ENCODE measurements at regions not wholly inside any gene's neighbourhood (a gene's known extent, or its start where the extent isn't known, plus 50 kb on each side); places are given as distances from the start of the nearest gene placed in this dataset.

- H3K9ac ChIP-seq (ENCODE audit: low read length), result no peak overlapping the region
- H2BK5ac ChIP-seq (ENCODE audit: low read length), result no peak overlapping the region
- no peaks in the 10 kb centered on the region for H3K79me1 ChIP-seq (ENCODE audit: low read length)
- no peak overlapping the region for H3K4me3 ChIP-seq (ENCODE audit: low read length)
- H3K36me3 ChIP-seq (ENCODE audit: control insufficient read depth, insufficient read depth, low read length), result no peaks in the 10 kb centered on the region
- no CpG with 5 or more reads among the region's 2 CpGs for WGBS (ENCODE audit: extremely low coverage, insufficient coverage, low lambda C conversion rate)
- no peak overlapping the region for H2BK15ac ChIP-seq (replicated peaks; ENCODE audit: low read depth)
- H3K4ac ChIP-seq (ENCODE audit: low read depth, low read length), result no peak overlapping the region
- H3K79me2 ChIP-seq (ENCODE audit: control insufficient read depth, insufficient read depth, low read length), result no peaks in the 10 kb centered on the region
- H3K4me1 ChIP-seq (ENCODE audit: control insufficient read depth, low read depth, low read length), result no peaks in the 10 kb centered on the region
- no peak overlapping the region for H3K18ac ChIP-seq (ENCODE audit: low read length)
- H3K23ac ChIP-seq (ENCODE audit: low read length), result no peak overlapping the region
- H3K27me3 ChIP-seq (ENCODE audit: insufficient read depth, low read length, poor library complexity), result no peaks in the 10 kb centered on the region
- no peak overlapping the region for H3K4me2 ChIP-seq (ENCODE audit: low read length)
- no peak overlapping the region for H2AK5ac ChIP-seq (ENCODE audit: low read length)
- no peak overlapping the region for H4K8ac ChIP-seq (ENCODE audit: low read depth, low read length)
- no peak overlapping the region for H4K5ac ChIP-seq (ENCODE audit: low read length)
- no peak for DNase-seq
- H3K27ac ChIP-seq (ENCODE audit: low read depth, low read length), result no peak overlapping the region
- no peak overlapping the region for H2BK120ac ChIP-seq (ENCODE audit: low read depth, low read length)
- H3K56ac ChIP-seq (ENCODE audit: low read length), result no peak overlapping the region
Measured at GRCh38 chr2:215851082-215851481, 162.3 kb downstream of the MREG start.

- Histone ChIP-seq H2BK120ac (ENCODE audit: low read depth, low read length) (no peak overlapping the region), H2BK5ac (ENCODE audit: low read length) (no peak overlapping the region), H4K5ac (ENCODE audit: low read length) (no peak overlapping the region), H3K4me3 (ENCODE audit: low read length) (no peak overlapping the region), H3K9ac (ENCODE audit: low read length) (no peak overlapping the region), H4K8ac (ENCODE audit: low read depth, low read length) (no peak overlapping the region), H2AK5ac (ENCODE audit: low read length) (no peak overlapping the region), H3K4me2 (ENCODE audit: low read length) (no peak overlapping the region), H3K27ac (ENCODE audit: low read depth, low read length) (no peak overlapping the region), H3K4ac (ENCODE audit: low read depth, low read length) (no peak overlapping the region), H3K79me2 (ENCODE audit: control insufficient read depth, insufficient read depth, low read length) (no peaks in the 10 kb centered on the region), H3K23ac (ENCODE audit: low read length) (no peak overlapping the region), H3K4me1 (ENCODE audit: control insufficient read depth, low read depth, low read length) (no peaks in the 10 kb centered on the region), H3K36me3 (ENCODE audit: control insufficient read depth, insufficient read depth, low read length) (no peaks in the 10 kb centered on the region), H3K79me1 (ENCODE audit: low read length) (no peaks in the 10 kb centered on the region), H3K27me3 (ENCODE audit: insufficient read depth, low read length, poor library complexity) (no peaks in the 10 kb centered on the region), H3K56ac (ENCODE audit: low read length) (no peak overlapping the region), H2BK15ac (replicated peaks; ENCODE audit: low read depth) (no peak overlapping the region), H3K18ac (ENCODE audit: low read length) (no peak overlapping the region)
- WGBS (ENCODE audit: extremely low coverage, insufficient coverage, low lambda C conversion rate), result no CpG with 5 or more reads among the region's 4 CpGs
- no peak for DNase-seq
Measured at GRCh38 chr2:215850380-215850779, 163.0 kb downstream of the MREG start.

GRCh38 chr2:215849771-215850170, 163.6 kb downstream of the MREG start:
- H3K27me3 ChIP-seq (ENCODE audit: insufficient read depth, low read length, poor library complexity), result no peaks in the 10 kb centered on the region
- DNase-seq, result no peak
- no CpG with 5 or more reads among the region's 6 CpGs for WGBS (ENCODE audit: extremely low coverage, insufficient coverage, low lambda C conversion rate)
- H3K4me1 ChIP-seq (ENCODE audit: control insufficient read depth, low read depth, low read length), result no peaks in the 10 kb centered on the region
- no peaks in the 10 kb centered on the region for H3K79me1 ChIP-seq (ENCODE audit: low read length)
- H3K27ac ChIP-seq (ENCODE audit: low read depth, low read length), result no peak overlapping the region
- H3K23ac ChIP-seq (ENCODE audit: low read length), result no peak overlapping the region
- no peak overlapping the region for H4K5ac ChIP-seq (ENCODE audit: low read length)
- H3K36me3 ChIP-seq (ENCODE audit: control insufficient read depth, insufficient read depth, low read length), result no peaks in the 10 kb centered on the region
- no peak overlapping the region for H4K8ac ChIP-seq (ENCODE audit: low read depth, low read length)
- no peak overlapping the region for H3K4me2 ChIP-seq (ENCODE audit: low read length)
- no peak overlapping the region for H3K4me3 ChIP-seq (ENCODE audit: low read length)
- H3K56ac ChIP-seq (ENCODE audit: low read length), result no peak overlapping the region
- H2BK15ac ChIP-seq (replicated peaks; ENCODE audit: low read depth), result no peak overlapping the region
- H3K79me2 ChIP-seq (ENCODE audit: control insufficient read depth, insufficient read depth, low read length), result no peaks in the 10 kb centered on the region
- H2BK5ac ChIP-seq (ENCODE audit: low read length), result no peak overlapping the region
- H3K9ac ChIP-seq (ENCODE audit: low read length), result no peak overlapping the region
- H3K18ac ChIP-seq (ENCODE audit: low read length), result no peak overlapping the region
- no peak overlapping the region for H3K4ac ChIP-seq (ENCODE audit: low read depth, low read length)
- H2BK120ac ChIP-seq (ENCODE audit: low read depth, low read length), result no peak overlapping the region
- no peak overlapping the region for H2AK5ac ChIP-seq (ENCODE audit: low read length)

GRCh38 chr2:215848698-215849097, 164.7 kb downstream of the MREG start:
- Histone ChIP-seq H2AK5ac (ENCODE audit: low read length) (no peak overlapping the region), H3K18ac (ENCODE audit: low read length) (no peak overlapping the region), H4K8ac (ENCODE audit: low read depth, low read length) (no peak overlapping the region), H3K79me1 (ENCODE audit: low read length) (no peaks in the 10 kb centered on the region), H3K36me3 (ENCODE audit: control insufficient read depth, insufficient read depth, low read length) (no peaks in the 10 kb centered on the region), H3K4ac (ENCODE audit: low read depth, low read length) (no peak overlapping the region), H3K4me2 (ENCODE audit: low read length) (no peak overlapping the region), H3K4me3 (ENCODE audit: low read length) (no peak overlapping the region), H3K27ac (ENCODE audit: low read depth, low read length) (no peak overlapping the region), H2BK120ac (ENCODE audit: low read depth, low read length) (no peak overlapping the region), H3K23ac (ENCODE audit: low read length) (no peak overlapping the region), H3K4me1 (ENCODE audit: control insufficient read depth, low read depth, low read length) (no peaks in the 10 kb centered on the region), H4K5ac (ENCODE audit: low read length) (no peak overlapping the region), H3K9ac (ENCODE audit: low read length) (no peak overlapping the region), H2BK5ac (ENCODE audit: low read length) (no peak overlapping the region), H3K79me2 (ENCODE audit: control insufficient read depth, insufficient read depth, low read length) (no peaks in the 10 kb centered on the region), H2BK15ac (replicated peaks; ENCODE audit: low read depth) (no peak overlapping the region), H3K27me3 (ENCODE audit: insufficient read depth, low read length, poor library complexity) (no peaks in the 10 kb centered on the region), H3K56ac (ENCODE audit: low read length) (no peak overlapping the region)
- DNase-seq, result no peak
- WGBS (ENCODE audit: extremely low coverage, insufficient coverage, low lambda C conversion rate), result no CpG with 5 or more reads among the region's 2 CpGs

- H2BK15ac ChIP-seq (replicated peaks; ENCODE audit: low read depth), result no peak overlapping the region
- H3K4me2 ChIP-seq (ENCODE audit: low read length), result no peak overlapping the region
- DNase-seq, result no peak
- no peaks in the 10 kb centered on the region for H3K79me2 ChIP-seq (ENCODE audit: control insufficient read depth, insufficient read depth, low read length)
- no peak overlapping the region for H4K8ac ChIP-seq (ENCODE audit: low read depth, low read length)
- H3K27ac ChIP-seq (ENCODE audit: low read depth, low read length), result no peak overlapping the region
- no peak overlapping the region for H3K4me3 ChIP-seq (ENCODE audit: low read length)
- H3K4me1 ChIP-seq (ENCODE audit: control insufficient read depth, low read depth, low read length), result no peaks in the 10 kb centered on the region
- no peak overlapping the region for H2BK120ac ChIP-seq (ENCODE audit: low read depth, low read length)
- no peak overlapping the region for H3K4ac ChIP-seq (ENCODE audit: low read depth, low read length)
- H2AK5ac ChIP-seq (ENCODE audit: low read length), result no peak overlapping the region
- no peak overlapping the region for H2BK5ac ChIP-seq (ENCODE audit: low read length)
- no peak overlapping the region for H3K18ac ChIP-seq (ENCODE audit: low read length)
- H3K23ac ChIP-seq (ENCODE audit: low read length), result no peak overlapping the region
- H3K9ac ChIP-seq (ENCODE audit: low read length), result no peak overlapping the region
- H4K5ac ChIP-seq (ENCODE audit: low read length), result no peak overlapping the region
- no peak overlapping the region for H3K56ac ChIP-seq (ENCODE audit: low read length)
- no peaks in the 10 kb centered on the region for H3K79me1 ChIP-seq (ENCODE audit: low read length)
- WGBS (ENCODE audit: extremely low coverage, insufficient coverage, low lambda C conversion rate), result no CpG with 5 or more reads among the region's 3 CpGs
- no peaks in the 10 kb centered on the region for H3K36me3 ChIP-seq (ENCODE audit: control insufficient read depth, insufficient read depth, low read length)
- H3K27me3 ChIP-seq (ENCODE audit: insufficient read depth, low read length, poor library complexity), result no peaks in the 10 kb centered on the region
Measured at GRCh38 chr2:215848146-215848545, 165.2 kb downstream of the MREG start.

GRCh38 chr2:215847718-215848117, 165.6 kb downstream of the MREG start:
- Histone ChIP-seq H2BK120ac (ENCODE audit: low read depth, low read length) (no peak overlapping the region), H3K79me2 (ENCODE audit: control insufficient read depth, insufficient read depth, low read length) (no peaks in the 10 kb centered on the region), H3K4me1 (ENCODE audit: control insufficient read depth, low read depth, low read length) (no peaks in the 10 kb centered on the region), H3K4ac (ENCODE audit: low read depth, low read length) (no peak overlapping the region), H3K56ac (ENCODE audit: low read length) (no peak overlapping the region), H3K23ac (ENCODE audit: low read length) (no peak overlapping the region), H3K79me1 (ENCODE audit: low read length) (no peaks in the 10 kb centered on the region), H3K4me2 (ENCODE audit: low read length) (no peak overlapping the region), H2BK5ac (ENCODE audit: low read length) (no peak overlapping the region), H2AK5ac (ENCODE audit: low read length) (no peak overlapping the region), H3K27ac (ENCODE audit: low read depth, low read length) (no peak overlapping the region), H2BK15ac (replicated peaks; ENCODE audit: low read depth) (no peak overlapping the region), H4K5ac (ENCODE audit: low read length) (no peak overlapping the region), H3K27me3 (ENCODE audit: insufficient read depth, low read length, poor library complexity) (no peaks in the 10 kb centered on the region), H3K9ac (ENCODE audit: low read length) (no peak overlapping the region), H3K4me3 (ENCODE audit: low read length) (no peak overlapping the region), H4K8ac (ENCODE audit: low read depth, low read length) (no peak overlapping the region), H3K18ac (ENCODE audit: low read length) (no peak overlapping the region), H3K36me3 (ENCODE audit: control insufficient read depth, insufficient read depth, low read length) (no peaks in the 10 kb centered on the region)
- no CpG with 5 or more reads among the region's 6 CpGs for WGBS (ENCODE audit: extremely low coverage, insufficient coverage, low lambda C conversion rate)
- DNase-seq, result no peak
